ENCODE measurements at regions not wholly inside any gene's neighbourhood (a gene's known extent, or its start where the extent isn't known, plus 50 kb on each side); places are given as distances from the start of the nearest gene placed in this dataset.

DNA sequence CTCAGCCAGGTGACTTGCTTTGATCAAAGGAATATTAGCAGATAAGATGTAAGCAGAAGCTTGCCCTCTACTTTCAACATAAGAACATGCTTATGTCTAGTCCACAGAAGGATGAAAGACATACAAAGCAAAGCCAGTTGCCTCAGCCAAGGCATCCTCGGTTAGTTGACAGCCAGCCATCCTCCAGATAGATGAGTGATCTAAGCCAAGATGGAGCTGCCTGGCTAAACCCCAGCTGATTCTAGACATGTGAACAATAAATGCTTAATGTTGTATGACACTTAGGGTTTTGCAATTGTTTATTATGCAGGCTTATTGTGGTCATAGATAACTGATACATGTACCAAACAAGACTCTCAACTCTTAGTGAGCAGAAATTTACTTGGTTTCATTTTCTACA, 157.6 kb upstream of the TMTC2 start:
- no peaks in the 10 kb centered on the region for H3K9me3 ChIP-seq (ENCODE audit: control insufficient read depth, low read length)
- no peak overlapping the region for H3K27ac ChIP-seq (ENCODE audit: low read depth, low read length, severe bottlenecking)
- no peaks in the 10 kb centered on the region for H3K36me3 ChIP-seq (ENCODE audit: control insufficient read depth, insufficient read depth, low read length)
- H3K4me1 ChIP-seq (ENCODE audit: control insufficient read depth, insufficient read depth, low read length, poor library complexity, severe bottlenecking) = no peaks in the 10 kb centered on the region
- no peak overlapping the region for H3K4me3 ChIP-seq (ENCODE audit: extremely low read depth, insufficient read depth, low read length, poor library complexity, severe bottlenecking)
- WGBS, 2 experiments (ENCODE audit: insufficient coverage in 2 of 2) = 63 to 100% methylated on average over 1 of the region's 1 CpG

- Histone ChIP-seq H3K4me1 (ENCODE audit: control insufficient read depth, insufficient read depth, low read length, poor library complexity, severe bottlenecking) (no peaks in the 10 kb centered on the region), H3K4me3 (ENCODE audit: extremely low read depth, insufficient read depth, low read length, poor library complexity, severe bottlenecking) (no peak overlapping the region), H3K9me3 (ENCODE audit: control insufficient read depth, low read length) (no peaks in the 10 kb centered on the region), H3K36me3 (ENCODE audit: control insufficient read depth, insufficient read depth, low read length) (no peaks in the 10 kb centered on the region), H3K27ac (ENCODE audit: low read depth, low read length, severe bottlenecking) (no peak overlapping the region)
- 29% methylated on average over 1 of the region's 3 CpGs; no CpG with 5 or more reads in 1 of the 2 experiments for WGBS, 2 experiments (ENCODE audit: insufficient coverage in 2 of 2)
Measured at GRCh38 chr12:82529954-82530353, 156.8 kb upstream of the TMTC2 start.

GRCh38 chr12:82530394-82530793, 156.3 kb upstream of the TMTC2 start:
- 53 to 100% methylated on average over 1 to 2 of the region's 2 CpGs for WGBS, 2 experiments (ENCODE audit: insufficient coverage in 2 of 2)
- Histone ChIP-seq H3K4me3 (ENCODE audit: extremely low read depth, insufficient read depth, low read length, poor library complexity, severe bottlenecking) (no peak overlapping the region), H3K4me1 (ENCODE audit: control insufficient read depth, insufficient read depth, low read length, poor library complexity, severe bottlenecking) (no peaks in the 10 kb centered on the region), H3K27ac (ENCODE audit: low read depth, low read length, severe bottlenecking) (no peak overlapping the region), H3K9me3 (ENCODE audit: control insufficient read depth, low read length) (no peaks in the 10 kb centered on the region), H3K36me3 (ENCODE audit: control insufficient read depth, insufficient read depth, low read length) (no peaks in the 10 kb centered on the region)

DNA sequence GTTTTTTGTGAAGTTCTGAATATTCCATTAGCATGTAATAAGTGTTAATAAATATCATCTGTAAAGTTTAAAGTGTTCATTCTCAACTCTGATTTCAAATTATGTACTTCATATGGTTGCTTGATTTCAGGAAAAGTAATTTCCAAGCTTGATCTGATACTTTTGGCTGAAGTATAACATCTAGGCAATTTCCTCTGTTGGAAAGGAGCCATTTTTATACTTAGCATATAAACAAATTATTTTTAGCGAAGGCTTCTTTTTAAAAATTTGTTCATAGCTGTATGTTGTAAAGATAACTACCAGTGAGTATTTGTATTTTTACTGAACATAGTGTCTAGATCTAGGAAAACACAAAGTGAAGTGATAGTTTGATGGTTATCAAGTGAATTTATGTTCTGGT, 153.4 kb upstream of the TMTC2 start:
- no peak overlapping the region for H3K4me3 ChIP-seq (ENCODE audit: extremely low read depth, insufficient read depth, low read length, poor library complexity, severe bottlenecking)
- H3K9me3 ChIP-seq (ENCODE audit: control insufficient read depth, low read length) = no peaks in the 10 kb centered on the region
- no peaks in the 10 kb centered on the region for H3K4me1 ChIP-seq (ENCODE audit: control insufficient read depth, insufficient read depth, low read length, poor library complexity, severe bottlenecking)
- H3K27ac ChIP-seq (ENCODE audit: low read depth, low read length, severe bottlenecking) = no peak overlapping the region
- H3K36me3 ChIP-seq (ENCODE audit: control insufficient read depth, insufficient read depth, low read length) = no peaks in the 10 kb centered on the region
- no CpG with 5 or more reads among the region's 1 CpG for WGBS, 2 experiments (ENCODE audit: insufficient coverage in 2 of 2)

DNA sequence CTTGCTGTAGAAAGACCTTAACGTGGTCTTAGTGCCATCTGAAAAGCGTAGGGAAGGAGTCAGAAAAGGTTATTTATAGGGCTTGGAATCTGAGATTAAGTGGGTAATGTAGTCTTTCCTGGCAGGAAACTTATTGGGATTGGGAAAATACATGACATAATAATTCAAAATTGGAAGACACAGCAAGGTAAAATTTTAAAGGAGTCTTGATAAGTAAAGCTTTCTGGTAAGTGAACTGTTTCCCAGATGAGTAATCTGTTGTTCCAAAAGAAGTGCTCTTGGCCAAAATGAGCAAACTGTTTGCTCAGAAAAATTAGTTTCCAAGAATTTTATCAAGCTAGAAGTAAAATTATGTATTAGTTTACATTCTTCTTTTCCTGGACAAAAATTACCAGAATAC, 149.3 kb upstream of the TMTC2 start:
- 100% methylated on average over 2 of the region's 2 CpGs for WGBS, 2 experiments (ENCODE audit: insufficient coverage in 2 of 2)
- H3K4me1 ChIP-seq (ENCODE audit: control insufficient read depth, insufficient read depth, low read length, poor library complexity, severe bottlenecking) = no peaks in the 10 kb centered on the region
- H3K4me3 ChIP-seq (ENCODE audit: extremely low read depth, insufficient read depth, low read length, poor library complexity, severe bottlenecking) = no peak overlapping the region
- no peaks in the 10 kb centered on the region for H3K36me3 ChIP-seq (ENCODE audit: control insufficient read depth, insufficient read depth, low read length)
- H3K9me3 ChIP-seq (ENCODE audit: control insufficient read depth, low read length) = no peaks in the 10 kb centered on the region
- H3K27ac ChIP-seq (ENCODE audit: low read depth, low read length, severe bottlenecking) = no peak overlapping the region

GRCh38 chr12:82554529-82554928, 132.2 kb upstream of the TMTC2 start:
- Histone ChIP-seq H3K9me3 (ENCODE audit: control insufficient read depth, low read length) (peaks cover 3% of the 10 kb centered on the region), H3K4me1 (ENCODE audit: control insufficient read depth, insufficient read depth, low read length, poor library complexity, severe bottlenecking) (peaks cover 7% of the 10 kb centered on the region), H3K27ac (ENCODE audit: low read depth, low read length, severe bottlenecking) (peak overlapping the region; percentile 3), H3K36me3 (ENCODE audit: control insufficient read depth, insufficient read depth, low read length) (no peaks in the 10 kb centered on the region), H3K4me3 (ENCODE audit: extremely low read depth, insufficient read depth, low read length, poor library complexity, severe bottlenecking) (no peak overlapping the region)
- WGBS, 2 experiments (ENCODE audit: insufficient coverage in 2 of 2) = 83 to 85% methylated on average over 1 to 2 of the region's 2 CpGs

GRCh38 chr12:82555699-82556098, 131.0 kb upstream of the TMTC2 start:
- no peak overlapping the region for H3K4me3 ChIP-seq (ENCODE audit: extremely low read depth, insufficient read depth, low read length, poor library complexity, severe bottlenecking)
- H3K27ac ChIP-seq (ENCODE audit: low read depth, low read length, severe bottlenecking) = no peak overlapping the region
- whole genome bisulfite sequencing, 2 experiments (ENCODE audit: insufficient coverage in 2 of 2) = no CpG with 5 or more reads among the region's 1 CpG
- peaks cover 7% of the 10 kb centered on the region for H3K4me1 ChIP-seq (ENCODE audit: control insufficient read depth, insufficient read depth, low read length, poor library complexity, severe bottlenecking)
- peaks cover 3% of the 10 kb centered on the region for H3K9me3 ChIP-seq (ENCODE audit: control insufficient read depth, low read length)
- no peaks in the 10 kb centered on the region for H3K36me3 ChIP-seq (ENCODE audit: control insufficient read depth, insufficient read depth, low read length)

GRCh38 chr12:82565966-82566365, 120.7 kb upstream of the TMTC2 start:
- H3K4me3 ChIP-seq (ENCODE audit: extremely low read depth, insufficient read depth, low read length, poor library complexity, severe bottlenecking) = no peak overlapping the region
- no peak overlapping the region for H3K27ac ChIP-seq (ENCODE audit: low read depth, low read length, severe bottlenecking)
- no peaks in the 10 kb centered on the region for H3K36me3 ChIP-seq (ENCODE audit: control insufficient read depth, insufficient read depth, low read length)
- 26% methylated on average over 1 of the region's 1 CpG; no CpG with 5 or more reads in 1 of the 2 experiments for WGBS, 2 experiments (ENCODE audit: insufficient coverage in 2 of 2)
- no peaks in the 10 kb centered on the region for H3K4me1 ChIP-seq (ENCODE audit: control insufficient read depth, insufficient read depth, low read length, poor library complexity, severe bottlenecking)
- H3K9me3 ChIP-seq (ENCODE audit: control insufficient read depth, low read length) = no peaks in the 10 kb centered on the region

GRCh38 chr12:82567688-82568087, 119.0 kb upstream of the TMTC2 start:
- H3K36me3 ChIP-seq (ENCODE audit: control insufficient read depth, insufficient read depth, low read length) = no peaks in the 10 kb centered on the region
- H3K9me3 ChIP-seq (ENCODE audit: control insufficient read depth, low read length) = no peaks in the 10 kb centered on the region
- no peak overlapping the region for H3K27ac ChIP-seq (ENCODE audit: low read depth, low read length, severe bottlenecking)
- no peak overlapping the region for H3K4me3 ChIP-seq (ENCODE audit: extremely low read depth, insufficient read depth, low read length, poor library complexity, severe bottlenecking)
- no peaks in the 10 kb centered on the region for H3K4me1 ChIP-seq (ENCODE audit: control insufficient read depth, insufficient read depth, low read length, poor library complexity, severe bottlenecking)

DNA sequence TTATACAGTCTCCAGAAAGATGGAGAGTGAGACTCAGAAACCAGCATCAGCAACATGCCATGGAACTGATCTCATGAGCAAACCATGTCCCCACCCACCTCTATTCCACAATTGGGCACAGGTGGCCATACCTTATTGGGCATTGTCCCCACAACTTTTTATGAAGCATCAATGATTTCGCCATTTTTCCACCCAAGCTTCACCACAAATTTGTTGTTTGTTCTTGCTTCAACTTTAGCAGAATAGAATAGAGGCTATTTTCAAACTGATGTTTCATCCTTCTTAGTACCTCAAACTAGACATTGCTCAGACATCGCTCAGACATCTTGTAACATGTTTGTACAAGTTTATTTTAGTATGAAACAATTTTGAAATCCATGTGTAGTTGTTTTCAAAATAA, 112.5 kb upstream of the TMTC2 start:
- Histone ChIP-seq H3K4me1 (ENCODE audit: control insufficient read depth, insufficient read depth, low read length, poor library complexity, severe bottlenecking) (no peaks in the 10 kb centered on the region), H3K27ac (ENCODE audit: low read depth, low read length, severe bottlenecking) (no peak overlapping the region), H3K4me3 (ENCODE audit: extremely low read depth, insufficient read depth, low read length, poor library complexity, severe bottlenecking) (no peak overlapping the region), H3K9me3 (ENCODE audit: control insufficient read depth, low read length) (no peaks in the 10 kb centered on the region), H3K36me3 (ENCODE audit: control insufficient read depth, insufficient read depth, low read length) (no peaks in the 10 kb centered on the region)
- WGBS, 2 experiments (ENCODE audit: insufficient coverage in 2 of 2) = 80 to 100% methylated on average over 1 of the region's 2 CpGs

DNA sequence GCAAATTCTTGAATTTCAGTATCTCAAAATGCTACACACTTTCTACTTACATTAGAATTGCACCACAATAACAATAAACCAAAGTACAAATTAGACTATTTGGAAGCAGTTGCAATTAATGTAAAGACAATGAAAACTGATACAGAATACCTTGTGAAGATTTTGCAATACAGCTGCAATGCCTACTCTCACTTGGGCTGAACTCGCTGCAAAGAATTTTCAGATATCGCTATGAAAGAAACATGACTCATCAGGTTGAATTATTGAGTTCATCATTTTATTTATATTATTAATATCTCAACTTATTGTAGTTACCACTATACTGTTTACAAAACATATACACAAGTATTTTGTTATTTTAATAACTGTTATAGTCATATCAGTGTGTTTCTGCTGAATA, 108.0 kb upstream of the TMTC2 start:
- no peaks in the 10 kb centered on the region for H3K36me3 ChIP-seq (ENCODE audit: control insufficient read depth, insufficient read depth, low read length)
- H3K9me3 ChIP-seq (ENCODE audit: control insufficient read depth, low read length) = no peaks in the 10 kb centered on the region
- WGBS, 2 experiments (ENCODE audit: insufficient coverage in 2 of 2) = no CpG with 5 or more reads among the region's 2 CpGs

DNA sequence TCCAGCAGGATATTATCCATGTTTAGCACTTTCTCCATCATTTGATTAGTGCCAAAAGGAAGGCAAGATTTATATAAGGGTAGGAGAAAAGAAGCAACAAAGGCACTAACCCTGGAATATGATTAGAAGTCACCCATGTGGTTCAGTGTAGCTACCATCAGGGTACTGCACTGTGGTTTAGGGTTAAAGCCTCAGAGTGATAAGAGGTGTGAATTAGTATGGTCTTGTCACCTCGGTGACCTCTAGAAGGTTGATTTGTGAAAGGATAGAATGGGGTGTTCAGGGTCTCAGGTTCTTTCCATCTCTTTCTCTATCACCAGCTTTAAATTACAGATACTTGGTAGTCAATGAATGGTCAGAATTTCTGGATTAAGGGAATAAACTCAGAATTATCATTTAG, 103.0 kb upstream of the TMTC2 start:
- Histone ChIP-seq H3K36me3 (ENCODE audit: control insufficient read depth, insufficient read depth, low read length) (no peaks in the 10 kb centered on the region), H3K4me1 (ENCODE audit: control insufficient read depth, insufficient read depth, low read length, poor library complexity, severe bottlenecking) (no peaks in the 10 kb centered on the region), H3K27ac (ENCODE audit: low read depth, low read length, severe bottlenecking) (no peak overlapping the region), H3K4me3 (ENCODE audit: extremely low read depth, insufficient read depth, low read length, poor library complexity, severe bottlenecking) (no peak overlapping the region), H3K9me3 (ENCODE audit: control insufficient read depth, low read length) (no peaks in the 10 kb centered on the region)
- no CpG with 5 or more reads among the region's 1 CpG for WGBS, 2 experiments (ENCODE audit: insufficient coverage in 2 of 2)

More for the DNA sequence above, 108.0 kb upstream of the TMTC2 start:
- Histone ChIP-seq H3K4me3 (ENCODE audit: extremely low read depth, insufficient read depth, low read length, poor library complexity, severe bottlenecking) (no peak overlapping the region), H3K4me1 (ENCODE audit: control insufficient read depth, insufficient read depth, low read length, poor library complexity, severe bottlenecking) (no peaks in the 10 kb centered on the region), H3K27ac (ENCODE audit: low read depth, low read length, severe bottlenecking) (no peak overlapping the region)

All from mesodermal cell (in vitro differentiated cells).